Parathyroid adenoma (tissue), 2 donors: ENCODE measurements at regions not wholly inside any gene's neighbourhood (a gene's known extent, or its start where the extent isn't known, plus 50 kb on each side); places are given as distances from the start of the nearest gene placed in this dataset.
"Not testable (repeated sequence)": the region's sequence is repeated elsewhere in the genome, so short reads cannot be mapped to it uniquely, and the experiment has no call there.

Experiments used
- H2AFZ ChIP-seq: fragments of 300-600 bp; sonication (generic); one replicate; pipeline ENCODE4 v1.7.0; 2017; ENCODE audit warnings: antibody characterized with exemption, mild to moderate bottlenecking
- H3K27ac ChIP-seq: fragments of 300-600 bp; sonication (generic); one replicate; pipeline ENCODE4 v1.7.0; 2017
- H3K27me3 ChIP-seq: fragments of 300-600 bp; sonication (generic); one replicate; pipeline ENCODE4 v1.7.0; 2017; ENCODE audit warnings: low read length; ENCODE audit not compliant: control insufficient read depth, insufficient read depth
- H3K36me3 ChIP-seq: fragments of 300-600 bp; sonication (generic); one replicate; pipeline ENCODE4 v1.7.0; 2017; ENCODE audit warnings: low read length; ENCODE audit not compliant: control insufficient read depth, insufficient read depth
- H3K4me1 ChIP-seq: fragments of 300-600 bp; sonication (generic); one replicate; pipeline ENCODE4 v1.7.0; 2017; ENCODE audit warnings: control low read depth
- H3K4me2 ChIP-seq: fragments of 300-600 bp; sonication (generic); one replicate; pipeline ENCODE4 v1.7.0; 2017; ENCODE audit warnings: low read length
- H3K4me3 ChIP-seq: fragments of 300-600 bp; sonication (generic); one replicate; pipeline ENCODE4 v1.7.0; 2017; ENCODE audit warnings: low read depth, low read length
- H3K79me2 ChIP-seq: fragments of 300-600 bp; sonication (generic); one replicate; pipeline ENCODE4 v1.7.0; 2017; ENCODE audit warnings: control low read depth
- H3K9ac ChIP-seq: fragments of 300-600 bp; sonication (generic); one replicate; pipeline ENCODE4 v1.7.0; 2017; ENCODE audit warnings: mild to moderate bottlenecking
- H3K9me3 ChIP-seq: fragments of 300-600 bp; sonication (generic); one replicate; pipeline ENCODE4 v1.7.0; 2017; ENCODE audit warnings: low read length; ENCODE audit not compliant: control insufficient read depth
- TF ChIP-seq, protein P1 (sequence below): fragments of 300-600 bp; sonication (generic); IDR thresholded peaks from one replicate; pipeline ENCODE4 v1.7.0; 2017; ENCODE audit warnings: antibody characterized with exemption, mild to moderate bottlenecking
- donor health status: primary hyperparathyroidism.

DNA sequence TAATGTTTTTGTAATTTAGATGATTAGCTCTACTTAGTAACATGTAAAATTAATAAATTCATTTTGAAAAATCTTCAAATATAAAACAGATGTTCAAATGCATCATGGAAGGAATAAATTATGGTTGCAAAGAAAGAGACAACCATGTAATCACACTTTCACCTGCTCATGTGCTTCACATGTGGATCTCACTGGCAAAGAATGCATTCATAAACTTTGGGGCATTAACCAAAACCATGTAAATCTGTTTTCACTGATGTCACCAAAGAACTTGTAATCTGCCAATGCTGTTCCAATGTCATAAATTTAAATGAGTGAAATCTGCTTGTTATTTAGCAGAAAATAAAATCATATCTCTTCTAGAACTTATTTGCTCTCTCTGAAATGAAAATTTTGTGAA lies 142.7 kb downstream of the TENT5A start:
- Histone ChIP-seq H3K4me3 (no peak overlapping the region), H3K36me3 (no peaks in the 10 kb centered on the region), H3K79me2 (no peaks in the 10 kb centered on the region), H3K4me2 (no peak overlapping the region), H2AFZ (no peak overlapping the region), H3K27me3 (no peaks in the 10 kb centered on the region), H3K27ac (no peak overlapping the region), H3K9me3 (no peaks in the 10 kb centered on the region), H3K9ac (no peak overlapping the region), H3K4me1 (no peaks in the 10 kb centered on the region)
- TF ChIP-seq, protein P1, sequence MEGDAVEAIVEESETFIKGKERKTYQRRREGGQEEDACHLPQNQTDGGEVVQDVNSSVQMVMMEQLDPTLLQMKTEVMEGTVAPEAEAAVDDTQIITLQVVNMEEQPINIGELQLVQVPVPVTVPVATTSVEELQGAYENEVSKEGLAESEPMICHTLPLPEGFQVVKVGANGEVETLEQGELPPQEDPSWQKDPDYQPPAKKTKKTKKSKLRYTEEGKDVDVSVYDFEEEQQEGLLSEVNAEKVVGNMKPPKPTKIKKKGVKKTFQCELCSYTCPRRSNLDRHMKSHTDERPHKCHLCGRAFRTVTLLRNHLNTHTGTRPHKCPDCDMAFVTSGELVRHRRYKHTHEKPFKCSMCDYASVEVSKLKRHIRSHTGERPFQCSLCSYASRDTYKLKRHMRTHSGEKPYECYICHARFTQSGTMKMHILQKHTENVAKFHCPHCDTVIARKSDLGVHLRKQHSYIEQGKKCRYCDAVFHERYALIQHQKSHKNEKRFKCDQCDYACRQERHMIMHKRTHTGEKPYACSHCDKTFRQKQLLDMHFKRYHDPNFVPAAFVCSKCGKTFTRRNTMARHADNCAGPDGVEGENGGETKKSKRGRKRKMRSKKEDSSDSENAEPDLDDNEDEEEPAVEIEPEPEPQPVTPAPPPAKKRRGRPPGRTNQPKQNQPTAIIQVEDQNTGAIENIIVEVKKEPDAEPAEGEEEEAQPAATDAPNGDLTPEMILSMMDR: no peak

GRCh38 chr6:81608776-81609175 lies 143.7 kb downstream of the TENT5A start:
- no peak overlapping the region for H3K9ac ChIP-seq
- H2AFZ ChIP-seq: no peak overlapping the region
- H3K4me2 ChIP-seq: no peak overlapping the region
- H3K27ac ChIP-seq: no peak overlapping the region
- TF ChIP-seq, protein P1: no peak
- no peak overlapping the region for H3K4me3 ChIP-seq
- H3K79me2 ChIP-seq: no peaks in the 10 kb centered on the region
- no peaks in the 10 kb centered on the region for H3K9me3 ChIP-seq
- H3K4me1 ChIP-seq: no peaks in the 10 kb centered on the region
- no peaks in the 10 kb centered on the region for H3K27me3 ChIP-seq
- no peaks in the 10 kb centered on the region for H3K36me3 ChIP-seq

GRCh38 chr6:81606965-81607381 lies 145.5 kb downstream of the TENT5A start:
- H3K27me3 ChIP-seq: no peaks in the 10 kb centered on the region

GRCh38 chr6:81605526-81605925 lies 147.0 kb downstream of the TENT5A start:
- H3K27me3 ChIP-seq: no peaks in the 10 kb centered on the region
- no peak overlapping the region for H3K4me3 ChIP-seq
- H3K4me1 ChIP-seq: no peaks in the 10 kb centered on the region
- no peak overlapping the region for H3K27ac ChIP-seq
- no peak overlapping the region for H3K9ac ChIP-seq
- H3K4me2 ChIP-seq: no peak overlapping the region
- no peak overlapping the region for H2AFZ ChIP-seq
- H3K9me3 ChIP-seq: no peaks in the 10 kb centered on the region
- no peaks in the 10 kb centered on the region for H3K79me2 ChIP-seq
- TF ChIP-seq, protein P1: no peak
- no peaks in the 10 kb centered on the region for H3K36me3 ChIP-seq

More at GRCh38 chr6:81606965-81607381, 145.5 kb downstream of the TENT5A start:
- Histone ChIP-seq H3K36me3 (no peaks in the 10 kb centered on the region), H3K4me1 (no peaks in the 10 kb centered on the region), H3K79me2 (no peaks in the 10 kb centered on the region), H3K27ac (no peak overlapping the region), H3K4me3 (no peak overlapping the region), H3K9ac (no peak overlapping the region), H2AFZ (no peak overlapping the region), H3K9me3 (no peaks in the 10 kb centered on the region), H3K4me2 (no peak overlapping the region)
- TF ChIP-seq, protein P1: no peak

DNA sequence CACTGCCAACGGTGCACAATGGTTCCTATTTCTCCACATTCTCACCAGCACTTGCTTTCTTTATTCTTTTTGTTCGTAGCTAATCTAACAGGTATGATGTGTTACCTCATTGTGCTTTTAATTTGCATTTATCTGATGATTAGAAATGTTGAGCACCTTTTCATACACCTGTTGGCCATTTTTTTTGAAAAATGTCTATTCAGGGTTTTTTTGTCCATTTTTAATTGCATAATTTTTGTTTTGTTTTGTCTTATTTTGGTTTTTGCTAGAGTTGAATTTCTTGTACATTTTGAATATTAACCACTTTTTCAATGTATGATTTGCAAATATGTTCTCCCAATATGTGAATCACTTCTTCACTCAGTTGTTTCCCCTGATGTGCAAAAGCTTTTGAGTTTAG lies 150.6 kb downstream of the TENT5A start:
- Histone ChIP-seq H3K27ac (no peak overlapping the region), H3K4me1 (no peaks in the 10 kb centered on the region), H3K4me3 (no peak overlapping the region), H2AFZ (no peak overlapping the region), H3K4me2 (no peak overlapping the region), H3K9me3 (no peaks in the 10 kb centered on the region), H3K9ac (no peak overlapping the region), H3K27me3 (no peaks in the 10 kb centered on the region), H3K36me3 (no peaks in the 10 kb centered on the region), H3K79me2 (no peaks in the 10 kb centered on the region)
- TF ChIP-seq, protein P1: no peak

- not testable (repeated sequence) for H3K36me3 ChIP-seq, H2AFZ ChIP-seq, H3K4me2 ChIP-seq, H3K9ac ChIP-seq, H3K27me3 ChIP-seq, H3K4me1 ChIP-seq, H3K4me3 ChIP-seq, H3K79me2 ChIP-seq, H3K27ac ChIP-seq, H3K9me3 ChIP-seq
Observed at GRCh38 chr6:81600488-81600887, 152.0 kb downstream of the TENT5A start.
